ENCODE measurements at regions not wholly inside any gene's neighbourhood (a gene's known extent, or its start where the extent isn't known, plus 50 kb on each side); places are given as distances from the start of the nearest gene placed in this dataset.

- DNase-seq: no peak
- Mint-ChIP-seq H3K27ac (no peak overlapping the region), H3K4me1 (no peaks in the 10 kb centered on the region), H3K4me3 (no peak overlapping the region), H3K36me3 (ENCODE audit: low read depth) (peaks cover 2% of the 10 kb centered on the region), H3K27me3 (peaks cover 8% of the 10 kb centered on the region)
- ATAC-seq: no peak
- H3K9me3 ChIP-seq (ENCODE audit: control insufficient read depth, low read length, poor library complexity, severe bottlenecking): no peaks in the 10 kb centered on the region
Observed at GRCh38 chr11:134742224-134742612, 330.2 kb upstream of the B3GAT1 start.

GRCh38 chr11:134741453-134742223 lies 329.6 kb upstream of the B3GAT1 start:
- H3K9me3 ChIP-seq (ENCODE audit: control insufficient read depth, low read length, poor library complexity, severe bottlenecking): no peaks in the 10 kb centered on the region
- no peaks in the 10 kb centered on the region for H3K4me1 Mint-ChIP-seq
- H3K36me3 Mint-ChIP-seq (ENCODE audit: low read depth): peaks cover 2% of the 10 kb centered on the region
- no peak for DNase-seq
- ATAC-seq: no peak
- peaks cover 8% of the 10 kb centered on the region for H3K27me3 Mint-ChIP-seq
- H3K27ac Mint-ChIP-seq: no peak overlapping the region
- no peak overlapping the region for H3K4me3 Mint-ChIP-seq

- H3K9me3 ChIP-seq (ENCODE audit: control insufficient read depth, low read length, poor library complexity, severe bottlenecking): no peaks in the 10 kb centered on the region
- no peak for DNase-seq
- peaks cover 2% of the 10 kb centered on the region for H3K36me3 Mint-ChIP-seq (ENCODE audit: low read depth)
- H3K27ac Mint-ChIP-seq: no peak overlapping the region
- ATAC-seq: no peak
- peaks cover 7% of the 10 kb centered on the region for H3K27me3 Mint-ChIP-seq
- H3K4me3 Mint-ChIP-seq: no peak overlapping the region
- H3K4me1 Mint-ChIP-seq: no peaks in the 10 kb centered on the region
Observed at GRCh38 chr11:134740590-134741261, 328.7 kb upstream of the B3GAT1 start.

- no peaks in the 10 kb centered on the region for H3K9me3 ChIP-seq (ENCODE audit: control insufficient read depth, low read length, poor library complexity, severe bottlenecking)
- Mint-ChIP-seq H3K36me3 (ENCODE audit: low read depth) (no peaks in the 10 kb centered on the region), H3K4me1 (peaks cover 2% of the 10 kb centered on the region), H3K4me3 (no peak overlapping the region), H3K27me3 (peaks cover 6% of the 10 kb centered on the region), H3K27ac (no peak overlapping the region)
- no peak for DNase-seq
- no peak for ATAC-seq
Observed at GRCh38 chr11:134739136-134739535, 327.1 kb upstream of the B3GAT1 start.

- DNase-seq (no peak), ATAC-seq (no peak)
- no peaks in the 10 kb centered on the region for H3K9me3 ChIP-seq (ENCODE audit: control insufficient read depth, low read length, poor library complexity, severe bottlenecking)
- H3K36me3 Mint-ChIP-seq (ENCODE audit: low read depth): no peaks in the 10 kb centered on the region
- H3K27ac Mint-ChIP-seq: no peak overlapping the region
- no peak overlapping the region for H3K4me3 Mint-ChIP-seq
- peaks cover 8% of the 10 kb centered on the region for H3K27me3 Mint-ChIP-seq
- peaks cover 2% of the 10 kb centered on the region for H3K4me1 Mint-ChIP-seq
Observed at GRCh38 chr11:134738581-134738980, 326.5 kb upstream of the B3GAT1 start.

GRCh38 chr11:134737563-134738510 lies 325.8 kb upstream of the B3GAT1 start:
- H3K27me3 Mint-ChIP-seq: peaks cover 16% of the 10 kb centered on the region
- no peak for ATAC-seq
- no peaks in the 10 kb centered on the region for H3K36me3 Mint-ChIP-seq (ENCODE audit: low read depth)
- H3K4me1 Mint-ChIP-seq: peaks cover 2% of the 10 kb centered on the region
- no peak overlapping the region for H3K27ac Mint-ChIP-seq
- H3K9me3 ChIP-seq (ENCODE audit: control insufficient read depth, low read length, poor library complexity, severe bottlenecking): no peaks in the 10 kb centered on the region
- no peak for DNase-seq
- no peak overlapping the region for H3K4me3 Mint-ChIP-seq

- Mint-ChIP-seq H3K4me1 (peaks cover 2% of the 10 kb centered on the region), H3K27ac (no peak overlapping the region), H3K27me3 (peaks cover 28% of the 10 kb centered on the region), H3K36me3 (ENCODE audit: low read depth) (no peaks in the 10 kb centered on the region), H3K4me3 (no peak overlapping the region)
- H3K9me3 ChIP-seq (ENCODE audit: control insufficient read depth, low read length, poor library complexity, severe bottlenecking): no peaks in the 10 kb centered on the region
- ATAC-seq: no peak
- no peak for DNase-seq
Observed at GRCh38 chr11:134736251-134736947, 324.4 kb upstream of the B3GAT1 start.

GRCh38 chr11:134734894-134735293 lies 322.9 kb upstream of the B3GAT1 start:
- ATAC-seq (no peak), DNase-seq (no peak)
- H3K36me3 Mint-ChIP-seq (ENCODE audit: low read depth): no peaks in the 10 kb centered on the region
- peak overlapping the region; percentile 2 for H3K4me3 Mint-ChIP-seq
- no peak overlapping the region for H3K27ac Mint-ChIP-seq
- peaks cover 33% of the 10 kb centered on the region for H3K27me3 Mint-ChIP-seq
- H3K4me1 Mint-ChIP-seq: peaks cover 2% of the 10 kb centered on the region
- no peaks in the 10 kb centered on the region for H3K9me3 ChIP-seq (ENCODE audit: control insufficient read depth, low read length, poor library complexity, severe bottlenecking)

- ATAC-seq (no peak), DNase-seq (no peak)
- H3K36me3 Mint-ChIP-seq (ENCODE audit: low read depth): no peaks in the 10 kb centered on the region
- H3K27ac Mint-ChIP-seq: no peak overlapping the region
- H3K4me1 Mint-ChIP-seq: peaks cover 2% of the 10 kb centered on the region
- no peak overlapping the region for H3K4me3 Mint-ChIP-seq
- H3K9me3 ChIP-seq (ENCODE audit: control insufficient read depth, low read length, poor library complexity, severe bottlenecking): no peaks in the 10 kb centered on the region
- peaks cover 33% of the 10 kb centered on the region for H3K27me3 Mint-ChIP-seq
Observed at GRCh38 chr11:134734141-134734845, 322.3 kb upstream of the B3GAT1 start.

- H3K4me3 Mint-ChIP-seq: no peak overlapping the region
- H3K9me3 ChIP-seq (ENCODE audit: control insufficient read depth, low read length, poor library complexity, severe bottlenecking): no peaks in the 10 kb centered on the region
- H3K4me1 Mint-ChIP-seq: peaks cover 2% of the 10 kb centered on the region
- H3K36me3 Mint-ChIP-seq (ENCODE audit: low read depth): no peaks in the 10 kb centered on the region
- H3K27me3 Mint-ChIP-seq: peaks cover 37% of the 10 kb centered on the region
- ATAC-seq (no peak), DNase-seq (no peak)
- no peak overlapping the region for H3K27ac Mint-ChIP-seq
Observed at GRCh38 chr11:134733646-134734045, 321.6 kb upstream of the B3GAT1 start.

- H3K27ac Mint-ChIP-seq: no peak overlapping the region
Observed at GRCh38 chr11:134731213-134731961, 319.3 kb upstream of the B3GAT1 start.

More at GRCh38 chr11:134731213-134731961, 319.3 kb upstream of the B3GAT1 start:
- Mint-ChIP-seq H3K27me3 (peaks cover 56% of the 10 kb centered on the region), H3K4me1 (peaks cover 2% of the 10 kb centered on the region), H3K36me3 (ENCODE audit: low read depth) (no peaks in the 10 kb centered on the region), H3K4me3 (no peak overlapping the region)
- no peaks in the 10 kb centered on the region for H3K9me3 ChIP-seq (ENCODE audit: control insufficient read depth, low read length, poor library complexity, severe bottlenecking)
- ATAC-seq: no peak
- no peak for DNase-seq

Measured in T-helper 17 cell (primary cell).